ENCODE measurements at regions not wholly inside any gene's neighbourhood (a gene's known extent, or its start where the extent isn't known, plus 50 kb on each side); places are given as distances from the start of the nearest gene placed in this dataset.

DNA sequence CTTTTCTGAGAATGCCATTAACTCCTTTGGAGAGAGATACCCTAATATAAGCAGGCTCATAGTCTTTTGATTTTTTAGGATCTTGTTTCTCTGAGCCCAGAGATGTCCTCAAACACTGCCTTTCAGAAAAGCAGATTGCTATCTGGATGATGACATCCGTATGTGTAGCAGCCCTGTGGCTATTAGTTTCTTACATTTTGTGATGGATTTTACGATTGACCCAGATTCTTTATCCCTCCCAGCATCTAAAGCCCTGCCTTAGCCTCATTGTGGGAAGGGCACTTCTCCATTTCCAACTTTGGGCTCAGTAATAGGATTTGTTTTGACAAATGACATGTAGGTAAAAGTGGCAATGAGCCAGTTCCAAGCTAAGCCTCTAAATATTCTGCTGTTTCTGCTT lies 300.3 kb downstream of the TTLL7 start:
- H3K4me3 ChIP-seq (ENCODE audit: low read length) = no peak overlapping the region
- TF ChIP-seq, protein P1, sequence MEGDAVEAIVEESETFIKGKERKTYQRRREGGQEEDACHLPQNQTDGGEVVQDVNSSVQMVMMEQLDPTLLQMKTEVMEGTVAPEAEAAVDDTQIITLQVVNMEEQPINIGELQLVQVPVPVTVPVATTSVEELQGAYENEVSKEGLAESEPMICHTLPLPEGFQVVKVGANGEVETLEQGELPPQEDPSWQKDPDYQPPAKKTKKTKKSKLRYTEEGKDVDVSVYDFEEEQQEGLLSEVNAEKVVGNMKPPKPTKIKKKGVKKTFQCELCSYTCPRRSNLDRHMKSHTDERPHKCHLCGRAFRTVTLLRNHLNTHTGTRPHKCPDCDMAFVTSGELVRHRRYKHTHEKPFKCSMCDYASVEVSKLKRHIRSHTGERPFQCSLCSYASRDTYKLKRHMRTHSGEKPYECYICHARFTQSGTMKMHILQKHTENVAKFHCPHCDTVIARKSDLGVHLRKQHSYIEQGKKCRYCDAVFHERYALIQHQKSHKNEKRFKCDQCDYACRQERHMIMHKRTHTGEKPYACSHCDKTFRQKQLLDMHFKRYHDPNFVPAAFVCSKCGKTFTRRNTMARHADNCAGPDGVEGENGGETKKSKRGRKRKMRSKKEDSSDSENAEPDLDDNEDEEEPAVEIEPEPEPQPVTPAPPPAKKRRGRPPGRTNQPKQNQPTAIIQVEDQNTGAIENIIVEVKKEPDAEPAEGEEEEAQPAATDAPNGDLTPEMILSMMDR (conservative IDR thresholded peaks at IDR 0.05; ENCODE audit: low read depth, low read length) = no peak

DNA sequence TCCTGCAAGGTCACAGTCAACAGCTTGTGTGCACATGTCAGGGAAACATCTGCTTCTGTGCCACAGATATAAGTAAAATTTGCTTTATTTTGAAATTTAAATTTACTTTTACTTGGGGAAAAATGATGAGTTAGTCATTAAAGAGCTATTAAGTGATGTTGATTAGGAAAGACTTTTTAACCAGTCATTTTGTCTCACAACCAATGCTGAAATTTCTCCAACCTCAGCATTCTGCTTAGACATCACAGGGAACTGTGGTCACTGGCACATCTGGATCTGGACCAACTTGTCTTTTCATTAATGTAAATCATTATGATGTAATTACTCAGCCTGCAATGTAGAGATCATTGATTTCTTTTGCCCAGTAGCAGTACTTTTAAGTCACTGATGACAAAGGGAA lies 301.0 kb downstream of the TTLL7 start:
- DNase-seq (ENCODE audit: low read depth) = no peak
- no peak overlapping the region for H3K4me3 ChIP-seq (ENCODE audit: low read length)
- TF ChIP-seq, protein P1 (conservative IDR thresholded peaks at IDR 0.05; ENCODE audit: low read depth, low read length) = no peak

More for the DNA sequence above, 300.3 kb downstream of the TTLL7 start:
- no peak for DNase-seq (ENCODE audit: low read depth)

DNA sequence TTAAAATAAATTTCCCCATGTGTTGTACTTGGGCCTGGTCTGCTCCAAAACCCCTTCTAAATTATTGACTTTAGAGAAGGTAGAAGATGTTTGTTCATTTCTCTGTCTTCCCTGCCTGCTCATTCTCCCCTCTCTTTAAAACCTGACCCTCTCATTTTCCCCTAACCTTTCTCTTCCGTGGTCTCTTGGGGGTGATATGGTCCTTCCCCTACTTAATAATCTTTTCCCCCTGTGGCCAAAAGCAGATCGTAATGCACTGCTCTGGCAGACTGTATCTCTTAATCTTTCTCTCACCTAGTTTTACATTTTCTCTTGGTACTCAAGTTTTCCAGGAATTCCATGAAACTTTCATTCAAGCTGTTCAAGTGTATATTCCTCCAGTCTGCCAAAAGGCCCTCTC lies 301.7 kb downstream of the TTLL7 start:
- TF ChIP-seq, protein P1 (conservative IDR thresholded peaks at IDR 0.05; ENCODE audit: low read depth, low read length) = no peak
- H3K4me3 ChIP-seq (ENCODE audit: low read length) = no peak overlapping the region
- no peak for DNase-seq (ENCODE audit: low read depth)

DNA sequence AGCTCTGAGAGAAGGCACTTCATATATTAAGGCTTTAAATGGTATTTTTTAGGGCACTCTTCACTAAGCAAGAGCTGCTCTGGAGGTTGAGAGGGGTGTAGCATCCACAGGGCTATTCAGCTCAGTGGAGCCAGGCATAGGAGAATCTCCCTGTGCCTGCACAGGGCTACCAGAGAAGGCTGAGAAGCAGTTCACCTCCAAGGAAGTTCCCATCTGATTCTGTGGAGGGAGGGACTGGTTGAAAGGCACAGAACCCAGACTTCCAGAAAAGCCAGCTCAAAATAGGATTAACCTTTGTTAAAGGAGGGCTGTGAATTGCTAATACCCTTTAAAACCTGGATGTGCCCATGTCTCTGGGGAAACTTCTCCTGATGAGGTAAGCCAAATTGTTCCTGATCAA lies 304.5 kb downstream of the TTLL7 start:
- no peak overlapping the region for H3K4me3 ChIP-seq (ENCODE audit: low read length)
- TF ChIP-seq, protein P1 (conservative IDR thresholded peaks at IDR 0.05; ENCODE audit: low read depth, low read length) = no peak
- no peak for DNase-seq (ENCODE audit: low read depth)

DNA sequence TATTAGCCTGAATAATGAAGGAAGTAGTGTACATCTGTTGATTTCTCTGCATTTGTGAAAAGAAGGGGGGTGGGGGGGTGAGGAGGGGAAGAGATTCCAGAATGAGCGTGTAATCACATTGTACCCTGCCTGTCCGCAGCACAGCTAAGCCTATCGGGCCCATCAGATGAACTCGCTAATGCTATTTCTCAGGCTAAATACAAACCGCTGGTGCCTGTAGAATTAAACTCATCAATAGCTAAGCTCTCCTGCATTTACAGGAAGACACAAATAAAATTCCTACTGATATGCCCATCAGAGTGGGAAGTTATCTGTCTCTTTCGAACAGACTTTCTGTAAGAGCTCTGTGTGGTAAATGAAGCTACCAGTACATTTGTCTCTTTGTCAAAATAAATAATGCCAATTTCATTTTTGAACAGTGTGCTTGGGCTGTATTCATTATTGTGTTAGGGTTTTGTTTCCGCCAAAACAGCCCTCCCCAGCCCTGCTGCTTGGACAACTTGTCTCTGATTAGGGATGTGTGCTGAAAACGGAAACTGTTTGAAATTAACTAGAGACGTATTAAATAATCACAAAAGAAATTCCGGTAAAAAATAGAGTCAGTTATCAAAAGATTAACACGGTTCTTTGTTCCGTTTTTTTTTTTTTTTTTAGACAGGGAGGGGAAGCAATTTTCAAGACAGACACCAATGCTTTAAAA lies 305.4 kb downstream of the TTLL7 start:
- TF ChIP-seq, protein P1 (conservative IDR thresholded peaks at IDR 0.05; ENCODE audit: low read depth, low read length) = no peak
- no peak for DNase-seq (ENCODE audit: low read depth)
- no peak overlapping the region for H3K4me3 ChIP-seq (ENCODE audit: low read length)

DNA sequence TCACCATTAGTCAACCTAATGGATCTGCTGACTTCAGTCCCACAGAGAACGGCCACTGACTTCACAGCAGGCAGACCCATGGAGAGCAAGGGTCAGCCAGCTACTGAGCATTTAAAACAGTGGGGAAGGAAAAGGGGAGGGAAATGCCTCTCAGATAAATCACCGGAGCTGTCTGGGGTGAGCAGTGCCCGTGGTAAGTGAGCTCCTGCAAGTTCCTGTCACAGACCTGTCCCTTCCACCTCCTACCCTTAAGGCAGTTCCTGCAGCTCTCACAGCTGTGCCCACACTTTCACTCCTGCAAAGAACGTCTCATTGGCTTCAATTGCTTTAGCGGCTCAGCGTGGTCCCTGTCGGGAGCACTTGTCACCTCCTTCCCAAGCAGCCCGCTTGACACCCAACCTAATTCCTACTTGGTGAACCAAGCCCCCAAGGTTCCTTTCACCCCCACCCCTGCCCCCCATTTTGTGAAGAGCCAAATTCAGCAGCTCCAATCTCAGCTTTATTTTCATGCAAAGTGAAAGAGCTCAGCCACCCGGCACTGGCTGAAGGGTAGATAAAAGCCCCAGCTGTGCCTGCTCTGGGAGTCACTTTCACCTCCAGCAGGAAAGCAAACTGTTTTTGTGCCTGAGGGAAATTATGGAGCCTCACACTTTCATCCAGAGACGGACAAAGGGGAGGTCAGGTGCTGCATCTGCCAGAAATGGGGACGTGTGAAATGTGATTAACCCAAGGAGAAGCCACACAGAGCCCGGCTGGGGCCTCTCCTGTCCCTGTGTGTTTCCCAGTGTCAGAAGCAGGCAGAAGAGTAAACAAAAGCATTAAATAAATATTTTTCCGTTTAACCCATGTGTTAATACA lies 306.2 kb downstream of the TTLL7 start:
- DNase-seq (ENCODE audit: low read depth) = no peak
- H3K4me3 ChIP-seq (ENCODE audit: low read length) = peak overlapping the region; percentile 16
- TF ChIP-seq, protein P1 (conservative IDR thresholded peaks at IDR 0.05; ENCODE audit: low read depth, low read length) = no peak

Measured in retinal pigment epithelial cell (primary cell).